HUES48 (cell line): ENCODE measurements at regions not wholly inside any gene's neighbourhood (a gene's known extent, or its start where the extent isn't known, plus 50 kb on each side); places are given as distances from the start of the nearest gene placed in this dataset.

Source experiments
- H3K27ac ChIP-seq: one replicate; pipeline ENCODE4 v1.7.0; 2013; ENCODE audit warnings: low read depth, low read length, inconsistent platforms
- H3K27me3 ChIP-seq: 2 replicates; pipeline ENCODE4 v1.6.1; 2013; ENCODE audit warnings: mild to moderate bottlenecking, low read length; ENCODE audit not compliant: control insufficient read depth, insufficient read depth
- H3K36me3 ChIP-seq: 2 replicates; pipeline ENCODE4 v1.6.1; 2013; ENCODE audit warnings: low read length; ENCODE audit not compliant: control insufficient read depth, insufficient read depth
- H3K4me1 ChIP-seq: 2 replicates; pipeline ENCODE4 v1.6.1; 2013; ENCODE audit warnings: mild to moderate bottlenecking, low read length; ENCODE audit not compliant: control insufficient read depth, insufficient read depth
- H3K4me3 ChIP-seq: 2 replicates; pipeline ENCODE4 v1.5.1; 2013; ENCODE audit warnings: mild to moderate bottlenecking, low read depth, low read length
- H3K9ac ChIP-seq: 2 replicates; pipeline ENCODE4 v1.6.1; 2013; ENCODE audit warnings: mild to moderate bottlenecking, low read depth, low read length, moderate library complexity
- H3K9me3 ChIP-seq: 2 replicates; pipeline ENCODE4 v1.6.1; 2013; ENCODE audit warnings: low read length; ENCODE audit not compliant: control insufficient read depth, insufficient read depth

DNA sequence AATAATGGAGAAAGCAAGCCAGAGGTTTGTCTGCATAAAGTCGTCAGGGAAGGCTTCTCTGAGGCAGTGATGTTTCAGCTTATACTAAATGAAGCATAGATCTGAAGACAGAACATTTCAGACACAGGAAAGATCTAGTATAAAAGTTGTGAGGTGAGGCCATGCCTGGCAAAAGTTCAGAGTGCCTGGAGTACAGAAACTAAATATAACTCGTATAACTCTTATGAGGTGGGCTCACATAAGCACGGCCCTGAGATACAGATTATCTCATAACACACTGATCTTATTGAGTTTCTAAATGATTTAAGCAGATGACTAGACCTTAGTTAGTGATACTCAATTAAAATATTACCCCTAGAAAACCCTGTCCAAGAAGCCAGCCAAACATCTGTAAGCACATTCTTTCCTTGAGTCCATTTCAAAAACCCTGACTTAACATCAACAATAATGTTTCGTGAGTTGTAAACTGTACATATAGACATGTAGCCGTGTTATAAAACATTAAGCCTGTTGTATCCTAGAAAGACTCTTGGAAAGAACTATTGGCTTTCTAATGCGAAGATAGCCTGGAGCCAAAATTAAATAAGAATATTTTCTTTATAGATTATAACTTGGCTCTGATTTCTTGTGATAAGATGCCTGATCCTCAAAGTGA, 667.6 kb downstream of the TENT5A start:
- no peaks in the 10 kb centered on the region for H3K9me3 ChIP-seq
- H3K36me3 ChIP-seq = no peaks in the 10 kb centered on the region
- peaks cover 12% of the 10 kb centered on the region for H3K4me1 ChIP-seq
- H3K4me3 ChIP-seq = no peak overlapping the region
- no peak overlapping the region for H3K27ac ChIP-seq
- H3K27me3 ChIP-seq = no peaks in the 10 kb centered on the region
- H3K9ac ChIP-seq = no peak overlapping the region

DNA sequence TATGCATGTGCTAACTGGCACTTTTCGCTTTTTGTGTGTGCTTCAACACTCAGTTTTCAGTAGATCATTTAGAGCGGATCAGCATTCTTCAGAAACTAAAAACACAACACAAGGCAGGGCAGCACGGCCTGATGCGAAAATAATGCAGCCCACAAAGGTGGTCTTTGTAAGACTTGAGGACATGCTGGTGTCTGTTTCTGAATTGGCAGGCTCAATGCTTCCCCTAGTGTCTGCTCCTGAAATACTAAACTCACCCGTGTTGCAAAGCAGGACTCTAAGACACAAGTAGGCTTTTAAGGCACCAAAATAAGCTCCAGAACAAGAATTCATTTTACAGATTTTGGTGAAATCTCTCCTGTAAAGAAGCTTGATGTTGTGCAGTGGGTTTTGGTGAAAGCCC, 676.5 kb downstream of the TENT5A start:
- H3K9ac ChIP-seq = no peak overlapping the region
- H3K36me3 ChIP-seq = no peaks in the 10 kb centered on the region
- peaks cover 2% of the 10 kb centered on the region; the same call in 1 of the 2 replicates for H3K4me1 ChIP-seq
- no peaks in the 10 kb centered on the region for H3K9me3 ChIP-seq
- no peak overlapping the region for H3K4me3 ChIP-seq
- H3K27ac ChIP-seq = no peak overlapping the region
- no peaks in the 10 kb centered on the region for H3K27me3 ChIP-seq

GRCh38 chr6:81073318-81073717, 679.2 kb downstream of the TENT5A start:
- Histone ChIP-seq H3K27ac (no peak overlapping the region), H3K36me3 (no peaks in the 10 kb centered on the region), H3K9ac (no peak overlapping the region), H3K27me3 (no peaks in the 10 kb centered on the region), H3K4me3 (no peak overlapping the region), H3K9me3 (no peaks in the 10 kb centered on the region), H3K4me1 (peaks cover 7% of the 10 kb centered on the region; the same call in 1 of the 2 replicates)

DNA sequence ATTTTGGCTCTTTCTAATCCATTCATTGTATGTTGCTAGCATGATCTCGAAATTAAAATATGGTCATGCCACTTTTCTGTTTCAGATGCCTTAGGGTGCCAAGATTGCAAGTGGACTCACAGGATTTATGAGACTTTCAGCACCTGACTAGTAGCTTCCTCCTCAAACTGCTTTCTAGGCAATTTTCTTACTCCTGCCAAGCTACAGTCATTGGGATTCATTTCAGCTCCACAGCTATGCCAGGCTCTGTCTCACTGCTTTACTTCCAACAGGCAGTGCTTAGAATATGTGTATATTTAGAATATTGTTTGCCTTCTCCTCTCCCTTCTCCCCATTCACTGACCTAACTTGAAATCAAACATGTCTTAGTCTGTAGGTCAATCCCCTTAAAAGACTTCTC, 681.4 kb downstream of the TENT5A start:
- peaks cover 7% of the 10 kb centered on the region; the same call in 1 of the 2 replicates for H3K4me1 ChIP-seq
- H3K27me3 ChIP-seq = no peaks in the 10 kb centered on the region
- H3K9ac ChIP-seq = no peak overlapping the region
- H3K36me3 ChIP-seq = no peaks in the 10 kb centered on the region
- H3K9me3 ChIP-seq = no peaks in the 10 kb centered on the region
- H3K4me3 ChIP-seq = no peak overlapping the region
- no peak overlapping the region for H3K27ac ChIP-seq

GRCh38 chr6:81067057-81067456, 685.4 kb downstream of the TENT5A start:
- Histone ChIP-seq H3K9me3 (no peaks in the 10 kb centered on the region), H3K27me3 (no peaks in the 10 kb centered on the region), H3K4me1 (peaks cover 4% of the 10 kb centered on the region; the same call in 1 of the 2 replicates), H3K9ac (no peak overlapping the region), H3K36me3 (no peaks in the 10 kb centered on the region), H3K27ac (no peak overlapping the region), H3K4me3 (no peak overlapping the region)

DNA sequence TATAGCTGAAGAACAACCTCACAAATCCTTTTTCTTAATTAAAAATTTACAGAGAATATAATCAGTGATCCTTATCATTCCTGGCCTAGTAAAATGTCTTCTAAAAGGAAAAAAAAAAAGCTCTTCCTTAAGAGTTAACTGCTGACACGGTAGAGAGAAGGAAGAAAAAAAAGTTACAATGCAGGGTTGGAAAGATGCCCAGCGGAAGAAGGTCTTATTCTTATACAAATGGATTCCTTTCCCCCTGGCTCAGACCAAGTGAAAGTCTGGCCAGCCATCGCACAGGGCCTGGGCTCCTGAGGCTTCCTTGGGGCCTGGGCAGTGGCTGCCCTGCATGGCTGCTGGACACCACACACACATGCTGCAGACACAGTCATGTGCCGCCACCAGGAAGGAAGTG, 688.6 kb downstream of the TENT5A start:
- Histone ChIP-seq H3K27ac (no peak overlapping the region), H3K36me3 (no peaks in the 10 kb centered on the region), H3K4me3 (no peak overlapping the region), H3K9ac (no peak overlapping the region), H3K4me1 (peaks cover 10% of the 10 kb centered on the region; the same call in 1 of the 2 replicates), H3K27me3 (no peaks in the 10 kb centered on the region), H3K9me3 (no peaks in the 10 kb centered on the region)

GRCh38 chr6:81054036-81054435, 698.4 kb downstream of the TENT5A start:
- Histone ChIP-seq H3K27ac (no peak overlapping the region), H3K4me1 (no peaks in the 10 kb centered on the region), H3K27me3 (no peaks in the 10 kb centered on the region), H3K9me3 (no peaks in the 10 kb centered on the region), H3K36me3 (no peaks in the 10 kb centered on the region), H3K4me3 (no peak overlapping the region), H3K9ac (no peak overlapping the region)

- no peaks in the 10 kb centered on the region for H3K27me3 ChIP-seq
- H3K4me1 ChIP-seq = no peaks in the 10 kb centered on the region
- H3K9me3 ChIP-seq = no peaks in the 10 kb centered on the region
- H3K27ac ChIP-seq = no peak overlapping the region
- H3K36me3 ChIP-seq = no peaks in the 10 kb centered on the region
- H3K4me3 ChIP-seq = no peak overlapping the region
- H3K9ac ChIP-seq = no peak overlapping the region
Observed at GRCh38 chr6:81051952-81052351, 700.5 kb downstream of the TENT5A start.

DNA sequence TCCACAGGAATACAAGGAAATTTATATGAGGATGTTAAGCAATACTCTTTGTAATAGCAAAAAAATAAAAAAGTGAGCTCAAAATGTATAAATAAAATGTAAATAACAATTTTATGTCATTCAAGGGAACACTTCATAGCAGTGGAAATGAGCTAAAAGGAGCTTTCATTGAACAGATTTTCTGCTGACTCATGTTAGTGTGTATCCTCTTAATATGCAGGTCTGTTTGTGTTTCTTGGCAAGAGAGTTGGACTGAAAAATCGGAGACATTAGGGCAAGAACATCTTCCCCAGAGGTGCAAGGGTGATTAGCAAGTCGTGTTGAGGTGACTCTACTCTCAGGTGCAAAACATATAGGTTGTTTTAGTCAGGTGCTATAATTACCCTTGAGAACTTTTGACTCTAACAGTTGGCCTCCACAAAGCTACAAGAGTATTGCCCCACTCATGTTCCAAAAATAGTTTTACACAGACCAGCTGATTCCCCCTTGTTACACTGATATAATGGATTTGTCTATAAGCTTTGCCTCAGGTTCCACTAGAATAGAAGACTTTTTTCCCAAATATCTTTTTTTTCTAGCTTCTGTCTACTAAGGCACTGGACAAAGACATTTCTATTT, 702.9 kb downstream of the TENT5A start:
- Histone ChIP-seq H3K27me3 (no peaks in the 10 kb centered on the region), H3K9ac (no peak overlapping the region), H3K4me1 (no peaks in the 10 kb centered on the region), H3K9me3 (no peaks in the 10 kb centered on the region), H3K36me3 (no peaks in the 10 kb centered on the region), H3K27ac (no peak overlapping the region), H3K4me3 (no peak overlapping the region)

DNA sequence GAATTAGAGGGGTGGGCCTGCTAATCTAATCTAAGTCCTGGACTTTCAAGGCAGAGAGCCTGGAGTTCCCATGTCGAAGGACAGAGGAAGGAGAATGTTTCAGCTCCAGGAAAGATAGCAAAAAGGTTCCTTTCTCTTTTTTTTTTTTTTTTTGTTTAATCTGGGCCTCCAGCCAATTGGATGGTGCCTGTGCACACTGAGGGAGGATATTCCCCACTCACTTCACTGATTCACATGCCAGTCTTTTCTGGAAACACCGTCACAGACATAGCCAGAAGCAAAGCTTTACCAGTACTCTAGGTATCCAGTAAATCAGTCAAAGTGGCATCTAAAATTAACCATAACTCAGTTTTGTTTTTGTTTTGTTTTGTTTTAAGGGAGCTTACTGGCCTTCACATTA, 721.1 kb downstream of the TENT5A start:
- H3K36me3 ChIP-seq = no peaks in the 10 kb centered on the region
- no peaks in the 10 kb centered on the region; the same call in 1 of the 2 replicates for H3K9me3 ChIP-seq
- H3K4me3 ChIP-seq = no peak overlapping the region

DNA sequence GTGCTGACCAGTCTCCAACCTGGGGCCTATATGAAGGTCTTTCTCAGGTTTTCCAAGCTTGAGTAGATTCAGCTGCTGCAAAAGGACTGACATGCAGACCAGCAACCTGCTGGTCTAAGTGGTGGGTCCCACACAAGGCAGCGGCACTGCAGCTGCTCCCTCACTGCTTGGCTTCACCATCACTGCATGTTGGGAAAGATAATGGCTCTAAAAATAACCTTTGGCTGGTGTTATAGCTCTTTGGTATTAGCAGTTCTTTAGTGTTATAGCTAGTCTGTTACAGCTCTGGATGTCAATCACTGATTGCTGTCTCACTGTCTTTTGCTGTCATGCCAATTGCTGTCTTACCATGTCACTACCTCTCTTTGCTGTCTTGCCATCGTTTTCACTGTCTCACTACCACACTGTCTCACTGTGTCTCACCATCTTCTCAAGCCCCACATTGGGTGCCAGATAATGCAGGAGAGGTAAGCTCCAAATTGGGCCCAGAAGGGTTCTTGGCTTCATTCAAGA, 726.4 kb downstream of the TENT5A start:
- no peak overlapping the region for H3K9ac ChIP-seq
- H3K36me3 ChIP-seq = no peaks in the 10 kb centered on the region
- no peaks in the 10 kb centered on the region for H3K27me3 ChIP-seq
- no peak overlapping the region for H3K27ac ChIP-seq
- H3K9me3 ChIP-seq = peaks cover 50% of the 10 kb centered on the region
- H3K4me1 ChIP-seq = no peaks in the 10 kb centered on the region
- H3K4me3 ChIP-seq = no peak overlapping the region

More for the DNA sequence above, 721.1 kb downstream of the TENT5A start:
- Histone ChIP-seq H3K27me3 (no peaks in the 10 kb centered on the region), H3K9ac (no peak overlapping the region), H3K27ac (no peak overlapping the region), H3K4me1 (no peaks in the 10 kb centered on the region)
